Lung (tissue), 11 donors: ENCODE measurements at regions not wholly inside any gene's neighbourhood (a gene's known extent, or its start where the extent isn't known, plus 50 kb on each side); places are given as distances from the start of the nearest gene placed in this dataset.
A peak's percentile ranks its signal among the peaks of the same experiment; 100 is the strongest.

ENCODE experiments used
- ATAC-seq: fragments of 200-7000 bp; cut with Tn5 transposase; one replicate; pipeline ENCODE4 v1.9.1; 2020; ENCODE audit warnings: moderate number of reproducible peaks; ENCODE audit not compliant: insufficient read depth, low FRiP score
- DNase-seq, 3 donors: peaks; one replicate each; pipeline ENCODE4 v3.0.0-alpha.2; 2013 to 2017
- H3K27ac ChIP-seq, 2 donors: one replicate each; pipeline ENCODE4 v1.5.1; 2013; ENCODE audit warnings: mild to moderate bottlenecking in 2 of 2, moderate library complexity in 2 of 2, control low read depth in 1 of 2, inconsistent platforms in 1 of 2, low read depth in 1 of 2, low read length in 1 of 2
- H3K27me3 ChIP-seq, 3 donors: one replicate each; pipeline ENCODE4 v1.5.1; 2013; ENCODE audit warnings: low read length in 2 of 3; ENCODE audit not compliant: control insufficient read depth in 3 of 3, insufficient read depth in 3 of 3
- H3K36me3 ChIP-seq, 4 donors: one replicate each; pipeline ENCODE4 v1.5.1; 2013; ENCODE audit warnings: low read length in 4 of 4, mild to moderate bottlenecking in 1 of 4, moderate library complexity in 1 of 4; ENCODE audit not compliant: control insufficient read depth in 4 of 4, insufficient read depth in 4 of 4
- H3K4me1 ChIP-seq, 5 donors: one replicate each; pipeline ENCODE4 v1.5.1; 2013; ENCODE audit warnings: low read length in 5 of 5, mild to moderate bottlenecking in 2 of 5, moderate library complexity in 1 of 5; ENCODE audit not compliant: control insufficient read depth in 5 of 5, insufficient read depth in 5 of 5
- H3K4me3 ChIP-seq: one replicate; pipeline ENCODE4 v1.5.1; 2013; ENCODE audit warnings: mild to moderate bottlenecking, control low read depth, moderate library complexity
- H3K9ac ChIP-seq, 2 donors: one replicate each; pipeline ENCODE4 v1.5.1; 2013; ENCODE audit warnings: low read length in 2 of 2, control low read depth in 1 of 2; ENCODE audit not compliant: insufficient read depth in 1 of 2
- H3K9me3 ChIP-seq, 4 donors: one replicate each; pipeline ENCODE4 v1.5.1; 2013; ENCODE audit warnings: low read length in 3 of 4, mild to moderate bottlenecking in 1 of 4, moderate library complexity in 1 of 4; ENCODE audit not compliant: control insufficient read depth in 4 of 4, insufficient read depth in 3 of 4
- CTCF ChIP-seq: IDR thresholded peaks from 2 replicates; pipeline ENCODE4 v1.5.1; 2012; ENCODE audit warnings: mild to moderate bottlenecking; ENCODE audit errors: control extremely low read depth, extremely low read depth
- WGBS, 2 donors: extraction: QIAGEN DNeasy Blood & Tissue Kit; methylation state at CpG; one replicate each; pipeline ENCODE4 v1.1.7; 2013; 5-methylcytosine and 5-hydroxymethylcytosine counted together
- donor health status: control.
- donor health status: control.
- donor health status: Bipolar disorder and iron deficiency.
- donor health status: healthy.
- donor health status: DM: yes; HTN: yes; CAD: no.

- TF ChIP-seq CTCF: no peak
- Histone ChIP-seq H3K9ac (no peak overlapping the region), H3K4me1 (peaks cover 0 to 9% (median 4%) of the 10 kb centered on the region in 5 donors), H3K4me3 (no peak overlapping the region), H3K27me3 (no peaks in the 10 kb centered on the region), H3K27ac (no peak overlapping the region), H3K36me3 (no peaks in the 10 kb centered on the region), H3K9me3 (peaks cover 0 to 11% (median 0%) of the 10 kb centered on the region in 4 donors)
- DNase-seq (peak; percentile 48 to 83 (median 55)), ATAC-seq (no peak)
- 84 to 92% methylated on average over 22 of the region's 22 CpGs for WGBS, 2 donors
Measured at GRCh38 chr5:179430193-179431175, 85.2 kb upstream of the ADAMTS2 start.

GRCh38 chr5:179427676-179428056, 82.4 kb upstream of the ADAMTS2 start:
- ATAC-seq: no peak
- 84 to 86% methylated on average over 21 of the region's 21 CpGs for WGBS, 2 donors
- Histone ChIP-seq H3K36me3 (no peaks in the 10 kb centered on the region), H3K9ac (no peak overlapping the region), H3K4me1 (peaks cover 0 to 7% (median 4%) of the 10 kb centered on the region in 5 donors), H3K9me3 (peaks cover 0 to 12% (median 0%) of the 10 kb centered on the region in 4 donors), H3K27me3 (no peaks in the 10 kb centered on the region), H3K4me3 (no peak overlapping the region), H3K27ac (no peak overlapping the region)
- DNase-seq: no peak
- TF ChIP-seq CTCF: no peak

GRCh38 chr5:179427032-179427675, 81.9 kb upstream of the ADAMTS2 start:
- Histone ChIP-seq H3K27ac (no peak overlapping the region), H3K27me3 (no peaks in the 10 kb centered on the region), H3K36me3 (no peaks in the 10 kb centered on the region), H3K4me1 (peaks cover 0 to 7% (median 4%) of the 10 kb centered on the region in 5 donors), H3K9ac (no peak overlapping the region), H3K4me3 (no peak overlapping the region), H3K9me3 (peaks cover 0 to 10% (median 0%) of the 10 kb centered on the region in 4 donors)
- no peak for TF ChIP-seq CTCF
- ATAC-seq (no peak), DNase-seq (no peak)
- 70 to 76% methylated on average over 28 of the region's 28 CpGs for WGBS, 2 donors
